GM18517 (cell line): ENCODE measurements at regions not wholly inside any gene's neighbourhood (a gene's known extent, or its start where the extent isn't known, plus 50 kb on each side); places are given as distances from the start of the nearest gene placed in this dataset.
A peak's percentile ranks its signal among the peaks of the same experiment; 100 is the strongest.
"Not testable (repeated sequence)": the region's sequence is repeated elsewhere in the genome, so short reads cannot be mapped to it uniquely, and the experiment has no call there.

Experiments used
- ATAC-seq: cut with Tn5 transposase; IDR thresholded peaks from one replicate; pipeline ENCODE4 v1.9.1; 2021; ENCODE audit warnings: mild to moderate bottlenecking, moderate library complexity; ENCODE audit not compliant: unreplicated experiment

DNA sequence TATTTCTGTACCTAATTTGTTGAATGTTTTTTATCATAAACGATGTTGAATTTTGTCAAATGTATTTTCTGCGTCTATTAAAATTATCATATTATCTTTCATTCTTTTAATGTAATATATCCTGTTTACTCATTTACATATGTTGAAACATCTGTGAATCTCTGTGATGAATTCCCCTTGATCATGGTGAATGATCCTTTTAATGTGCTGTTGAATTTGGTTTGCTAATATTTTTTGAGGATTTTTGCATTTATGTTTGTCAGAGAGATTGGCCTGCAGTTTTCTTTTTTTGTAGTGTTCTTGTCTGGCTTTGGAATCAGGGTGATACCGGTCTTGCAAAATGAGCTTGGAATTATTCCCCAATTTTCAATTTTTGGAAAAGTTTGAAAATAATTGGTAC, 569.3 kb upstream of the CCDC179 start:
- ATAC-seq: no peak

- ATAC-seq: no peak
Observed at GRCh38 chr11:23453522-23453921, 593.2 kb upstream of the CCDC179 start.

DNA sequence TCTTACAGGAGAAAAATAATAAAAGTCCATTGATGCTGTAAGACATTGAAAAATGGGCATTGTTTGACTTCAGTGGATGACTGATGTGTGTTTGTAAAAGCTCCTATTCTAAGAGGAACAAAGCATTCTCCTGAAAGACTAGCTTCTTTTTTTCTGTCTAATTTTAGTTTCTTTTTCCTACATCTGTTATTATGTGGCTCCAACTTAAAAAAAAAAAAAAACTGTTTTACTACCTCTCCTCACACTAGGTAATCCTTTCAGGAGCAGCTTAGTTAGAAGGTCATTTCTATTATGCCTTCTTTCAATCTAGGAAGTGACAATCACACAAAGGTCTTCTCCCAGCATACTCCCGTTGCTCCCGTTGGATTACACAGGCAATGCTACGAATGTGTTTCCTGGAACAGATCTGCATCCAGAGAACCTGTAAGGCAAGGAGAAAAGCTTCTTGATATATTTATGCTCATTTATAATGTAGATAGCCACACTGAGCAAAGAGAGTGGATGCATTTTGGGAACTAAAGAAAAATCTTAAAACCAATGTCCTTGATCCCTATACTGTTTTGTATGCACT, 595.1 kb upstream of the CCDC179 start:
- ATAC-seq: no peak

- no peak for ATAC-seq
Observed at GRCh38 chr11:23457641-23458040, 597.4 kb upstream of the CCDC179 start.

- no peak for ATAC-seq
Observed at GRCh38 chr11:23471878-23472277, 611.6 kb upstream of the CCDC179 start.

GRCh38 chr11:23473782-23474181, 613.5 kb upstream of the CCDC179 start:
- no peak for ATAC-seq

DNA sequence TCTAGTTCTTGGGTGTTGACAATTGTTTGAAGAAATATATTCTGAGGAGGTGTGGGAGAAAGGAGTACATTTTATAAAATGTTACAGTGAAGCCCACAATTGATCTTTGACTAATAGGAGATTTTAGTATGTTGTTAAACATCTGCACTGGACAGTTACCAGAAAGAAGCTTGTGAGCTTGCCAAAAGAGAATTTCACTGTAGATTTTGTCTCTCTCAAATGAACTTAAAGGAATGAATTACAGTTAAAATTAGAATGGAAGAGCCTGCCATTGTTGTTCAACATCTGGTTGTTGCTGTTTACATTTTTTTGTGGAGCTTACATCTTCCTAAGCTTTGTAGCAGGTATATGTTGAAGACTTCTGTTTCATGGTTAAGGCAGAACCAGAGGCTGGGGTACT, 620.5 kb upstream of the CCDC179 start:
- no peak for ATAC-seq

GRCh38 chr11:23484146-23484545, 623.9 kb upstream of the CCDC179 start:
- ATAC-seq: not testable (repeated sequence)

GRCh38 chr11:23484618-23485017, 624.3 kb upstream of the CCDC179 start:
- not testable (repeated sequence) for ATAC-seq

GRCh38 chr11:23490557-23491235, 630.4 kb upstream of the CCDC179 start:
- ATAC-seq: no peak

GRCh38 chr11:23494981-23495380, 634.7 kb upstream of the CCDC179 start:
- ATAC-seq: no peak

DNA sequence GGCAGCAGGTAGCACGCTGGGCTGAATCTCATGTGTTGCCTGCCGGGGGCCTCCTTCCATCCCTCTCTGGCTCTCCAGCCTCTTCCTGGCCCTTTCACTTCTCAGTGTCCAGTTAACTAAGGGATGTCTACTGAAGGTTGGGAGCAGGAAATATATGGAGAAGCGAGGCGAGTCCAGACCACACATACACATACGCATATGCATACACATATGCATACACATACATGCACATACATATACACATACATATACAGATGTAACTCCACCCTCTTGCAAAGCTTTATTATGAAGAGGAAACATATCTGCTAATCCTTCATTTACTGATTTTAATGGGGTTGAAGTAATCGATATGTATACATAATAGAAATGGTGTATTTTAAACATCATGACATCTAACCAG, 636.1 kb upstream of the CCDC179 start:
- ATAC-seq: no peak

GRCh38 chr11:23497040-23497439, 636.8 kb upstream of the CCDC179 start:
- no peak for ATAC-seq

GRCh38 chr11:23502389-23502788, 642.1 kb upstream of the CCDC179 start:
- ATAC-seq: no peak

DNA sequence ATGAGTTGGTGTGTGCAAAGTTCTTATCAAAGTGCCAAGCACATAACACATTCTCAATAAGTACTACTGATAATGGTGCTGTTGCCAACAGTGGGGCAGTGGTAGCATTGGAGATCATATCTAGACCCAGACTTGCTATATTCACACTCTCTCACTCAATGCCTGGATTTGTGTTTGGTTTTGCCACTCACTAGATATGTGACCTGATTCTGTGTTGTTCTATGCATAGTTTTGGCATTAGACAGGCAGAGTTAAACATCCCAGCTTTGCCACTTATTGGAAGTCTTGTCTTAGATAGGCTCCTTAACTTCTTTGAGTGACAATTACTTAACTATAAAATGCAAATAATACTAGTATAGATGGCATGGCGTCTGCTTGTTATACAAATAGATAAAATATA, 642.6 kb upstream of the CCDC179 start:
- no peak for ATAC-seq

GRCh38 chr11:23509023-23509422, 648.7 kb upstream of the CCDC179 start:
- no peak for ATAC-seq

DNA sequence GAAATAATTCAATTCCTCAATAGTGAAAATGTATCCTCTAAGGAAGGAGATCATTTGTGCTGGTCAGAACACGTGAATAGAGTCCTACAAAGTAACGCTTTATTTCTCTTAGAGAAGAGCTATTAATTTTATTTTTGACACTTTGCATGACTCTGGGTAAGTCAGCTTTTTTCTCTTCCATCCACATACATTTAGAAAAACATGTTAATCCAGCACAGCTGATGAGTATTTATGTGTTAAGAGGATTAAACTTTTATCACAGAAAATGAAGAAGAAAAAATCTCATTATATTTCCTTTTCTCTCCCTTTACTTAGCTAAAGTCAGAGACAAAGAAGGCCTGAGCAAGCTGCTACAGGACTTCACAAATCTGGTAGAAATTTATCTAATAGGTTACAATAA, 649.5 kb upstream of the CCDC179 start:
- no peak for ATAC-seq

DNA sequence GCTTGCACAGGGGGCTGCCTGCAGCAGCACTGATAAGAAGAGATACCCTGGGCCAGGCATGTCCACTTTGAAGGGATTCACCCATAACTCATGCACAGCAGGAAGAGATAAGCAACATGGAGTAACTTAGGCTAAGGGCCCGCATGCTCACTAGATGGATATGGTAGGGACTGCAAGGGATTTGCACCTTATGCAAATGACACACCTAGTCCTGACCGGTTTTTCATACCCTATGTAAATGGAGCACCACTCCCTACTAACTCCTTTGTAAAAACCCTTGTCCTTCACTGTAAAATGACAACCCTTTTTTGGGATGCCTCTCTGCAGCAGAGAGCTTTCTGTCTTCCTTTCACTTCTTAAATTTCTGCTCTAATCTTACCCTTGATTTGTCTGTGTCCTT, 658.9 kb upstream of the CCDC179 start:
- no peak for ATAC-seq

DNA sequence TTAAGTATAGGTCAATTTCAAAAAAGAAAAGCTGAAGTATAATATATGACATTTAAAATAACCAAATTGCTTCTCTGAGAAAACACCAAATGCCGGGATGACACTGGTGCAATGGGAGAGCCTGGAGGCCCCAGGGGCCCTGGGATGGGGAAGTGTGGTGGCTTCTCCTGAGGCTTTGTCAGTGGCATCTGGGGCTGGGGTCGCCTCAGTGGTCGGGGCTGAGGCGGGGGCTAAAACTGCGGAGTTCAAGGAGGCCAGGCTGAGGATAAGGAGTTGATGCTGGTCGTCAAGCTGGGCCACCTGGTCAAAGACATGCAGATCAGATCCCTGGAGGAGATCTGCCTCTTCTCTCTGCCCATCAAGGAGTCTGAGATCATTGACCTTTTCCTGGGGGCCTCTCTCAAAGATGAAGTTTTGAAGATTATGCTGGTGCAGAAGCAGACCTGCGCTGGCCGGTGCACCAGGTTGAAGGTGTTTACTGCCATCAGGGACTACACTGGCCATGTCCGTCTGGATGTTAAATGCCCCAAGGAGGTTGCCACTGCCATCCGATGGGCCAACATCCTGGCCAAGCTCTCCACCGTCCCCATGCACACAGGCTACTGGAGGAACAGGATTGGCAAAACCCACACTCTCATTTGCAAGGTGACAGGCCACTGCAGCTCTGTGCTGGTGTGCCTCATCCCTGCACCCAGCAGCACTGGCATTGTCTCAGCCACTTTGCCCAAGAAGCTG, 660.1 kb upstream of the CCDC179 start:
- no peak for ATAC-seq

- ATAC-seq: no peak
Observed at GRCh38 chr11:23536907-23537306, 676.6 kb upstream of the CCDC179 start.

GRCh38 chr11:23539556-23539955, 679.3 kb upstream of the CCDC179 start:
- no peak for ATAC-seq

DNA sequence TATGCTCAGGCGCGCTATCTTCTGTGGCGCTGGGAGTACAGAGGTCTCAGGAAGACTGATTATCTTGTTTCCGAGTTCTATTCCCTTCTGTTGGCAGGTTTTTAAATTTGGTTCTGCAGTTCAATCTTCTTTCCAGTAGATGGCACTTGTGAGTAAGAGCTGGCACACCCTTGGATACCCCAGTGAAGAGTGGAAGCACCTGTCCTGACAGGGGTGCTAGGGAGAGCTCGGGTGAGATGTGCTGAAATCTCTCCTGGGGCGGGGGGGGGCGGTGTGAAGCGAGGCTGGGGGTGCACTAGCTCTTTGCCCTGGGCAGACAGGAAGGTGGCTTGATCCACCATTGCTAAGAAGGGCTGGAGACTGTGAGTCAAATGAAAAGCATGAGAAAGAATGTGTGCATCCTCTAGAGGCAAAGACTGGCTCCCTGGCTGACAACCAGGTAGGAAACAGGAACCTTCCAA, 679.9 kb upstream of the CCDC179 start:
- peak; percentile 89 for ATAC-seq
